Pulmonary artery endothelial cell (primary cell): ENCODE measurements at regions not wholly inside any gene's neighbourhood (a gene's known extent, or its start where the extent isn't known, plus 50 kb on each side); places are given as distances from the start of the nearest gene placed in this dataset.
"Not testable (repeated sequence)": the region's sequence is repeated elsewhere in the genome, so short reads cannot be mapped to it uniquely, and the experiment has no call there.

ENCODE experiments used
- DNase-seq: peaks from one replicate; pipeline ENCODE4 v3.0.0-alpha.2; 2011; ENCODE audit warnings: low read depth, low spot score

- no peak for DNase-seq
These were observed 659.8 kb downstream of the CPS1 start for GRCh38 chr2:211216221-211216620.

GRCh38 chr2:211219548-211219947, 663.1 kb downstream of the CPS1 start:
- DNase-seq, result not testable (repeated sequence)

- DNase-seq, result no peak
These were observed 669.4 kb downstream of the CPS1 start for GRCh38 chr2:211225784-211226183.

GRCh38 chr2:211228559-211228958, 672.2 kb downstream of the CPS1 start:
- no peak for DNase-seq

- DNase-seq, result no peak
These were observed 681.3 kb downstream of the CPS1 start for GRCh38 chr2:211237586-211238275.

GRCh38 chr2:211241891-211242290, 685.5 kb downstream of the CPS1 start:
- DNase-seq, result no peak

GRCh38 chr2:211247751-211248150, 691.4 kb downstream of the CPS1 start:
- no peak for DNase-seq

DNA sequence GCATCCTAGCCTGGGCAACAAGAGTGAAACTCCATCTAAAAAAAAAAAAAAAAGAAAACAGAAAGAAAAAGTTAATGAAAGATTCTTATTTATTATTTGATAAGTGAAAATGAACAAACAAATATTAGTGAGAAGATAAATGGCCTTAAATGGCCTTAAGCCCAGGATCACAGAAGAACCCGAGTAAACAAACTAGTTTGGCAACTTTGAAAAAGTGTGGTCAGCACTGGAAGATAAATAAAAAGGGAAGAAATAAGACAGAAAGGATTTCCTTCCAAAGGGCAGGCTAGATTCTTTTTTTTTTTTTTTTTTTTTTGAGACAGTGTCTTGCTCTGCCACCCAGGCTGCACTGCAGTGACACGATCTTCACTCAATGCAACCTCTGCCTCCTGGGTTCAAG, 692.4 kb downstream of the CPS1 start:
- no peak for DNase-seq

DNA sequence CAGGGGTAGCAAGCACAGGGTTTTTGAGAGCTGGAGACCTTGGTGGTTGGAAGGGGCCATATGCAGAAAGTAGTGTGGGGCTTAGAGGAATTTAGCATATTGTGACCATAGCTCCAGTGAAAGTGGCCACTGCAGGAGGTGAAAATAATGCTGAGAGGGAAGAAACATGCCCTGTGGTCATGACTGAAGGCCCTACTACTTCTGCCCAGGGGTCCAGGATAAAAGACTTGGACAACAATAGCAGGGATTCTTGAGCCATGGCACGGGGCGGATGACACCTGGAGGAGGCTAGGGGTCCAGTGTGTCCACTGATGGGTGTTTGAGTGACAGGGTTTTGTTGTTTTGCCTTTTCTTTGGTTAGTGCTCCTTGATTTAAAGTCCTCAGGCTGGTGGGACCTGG, 694.6 kb downstream of the CPS1 start:
- no peak for DNase-seq

DNA sequence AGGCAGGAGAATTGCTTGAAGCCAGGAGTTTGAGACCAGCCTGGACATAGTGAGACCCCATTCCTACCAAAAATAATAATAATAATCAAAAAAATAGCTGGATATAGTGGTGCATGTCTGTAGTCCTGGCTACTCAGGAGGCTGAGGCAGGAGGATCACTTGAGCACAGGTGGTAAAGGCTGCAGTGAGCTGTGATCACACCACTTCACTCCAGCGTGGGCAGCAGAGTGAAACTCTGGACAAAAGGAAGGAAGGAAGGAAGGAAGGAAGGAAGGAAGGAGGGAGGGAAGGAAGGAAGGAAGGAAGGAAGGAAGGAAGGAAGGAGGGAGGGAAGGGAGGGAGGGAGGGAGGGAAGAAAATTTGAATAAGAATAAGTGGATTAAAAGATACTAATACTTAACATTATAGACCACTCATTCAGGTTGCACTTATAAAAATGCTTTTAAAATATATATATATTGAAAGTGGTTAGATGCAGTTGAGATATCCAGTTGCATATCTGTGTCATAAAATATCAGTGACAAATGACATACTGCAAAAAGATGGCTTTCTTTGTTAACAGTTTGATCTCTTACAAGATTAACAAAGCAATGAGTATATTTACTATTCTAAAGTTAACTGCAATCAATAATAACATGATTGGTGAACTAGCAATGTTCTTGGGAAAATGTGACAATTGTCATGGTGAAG, 702.4 kb downstream of the CPS1 start:
- no peak for DNase-seq

GRCh38 chr2:211259831-211260476, 703.6 kb downstream of the CPS1 start:
- no peak for DNase-seq

- DNase-seq, result no peak
These were observed 713.9 kb downstream of the CPS1 start for GRCh38 chr2:211270257-211270656.

GRCh38 chr2:211281430-211282073, 725.2 kb downstream of the CPS1 start:
- DNase-seq, result no peak

DNA sequence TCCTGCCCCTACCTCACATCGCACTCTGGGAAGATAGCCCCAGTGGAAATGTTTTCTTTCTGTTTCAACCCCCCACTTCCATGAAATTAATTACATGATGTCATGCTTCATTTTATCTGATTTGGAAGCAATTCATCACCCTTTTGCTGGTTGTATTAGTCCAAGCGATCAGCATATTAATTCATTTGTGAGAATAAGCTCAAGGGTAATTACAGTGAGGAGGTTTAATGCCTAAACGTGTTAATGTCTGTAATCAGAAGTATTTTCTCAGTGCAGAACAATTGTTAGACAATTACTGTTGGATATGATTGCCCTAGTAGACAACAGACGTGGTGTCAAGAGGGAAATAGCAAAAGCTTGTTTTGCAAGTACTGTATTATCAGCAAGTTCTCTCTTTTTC, 746.3 kb downstream of the CPS1 start:
- no peak for DNase-seq

DNA sequence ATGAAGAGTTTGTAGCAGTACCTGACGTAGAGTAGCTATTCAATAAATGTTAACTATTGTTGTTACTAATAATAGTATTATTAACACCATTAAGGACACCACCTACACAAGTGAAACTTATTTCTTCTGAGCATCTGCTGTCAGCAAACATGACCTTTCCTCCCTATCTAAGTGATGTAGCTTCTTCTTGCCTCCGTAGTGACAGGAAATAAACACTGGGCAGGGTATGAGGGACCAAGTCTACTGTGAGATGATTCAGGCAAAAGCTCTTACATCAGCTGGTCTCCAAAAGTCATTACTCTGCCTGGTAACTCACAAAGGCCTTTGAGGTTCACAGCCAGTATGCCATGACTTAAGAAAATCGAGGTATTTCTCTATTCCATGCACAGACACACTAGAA, 750.5 kb downstream of the CPS1 start:
- DNase-seq, result no peak
